Left ventricle myocardium inferior (tissue), 1 donor: ENCODE measurements at regions not wholly inside any gene's neighbourhood (a gene's known extent, or its start where the extent isn't known, plus 50 kb on each side); places are given as distances from the start of the nearest gene placed in this dataset.

Experiments
- DNase-seq: peaks from one replicate; pipeline ENCODE4 v3.0.0-alpha.2; 2020
- H3K27ac ChIP-seq: fragments of 200-600 bp; replicated peaks from 2 replicates; pipeline ENCODE4 v1.8.0; 2021
- H3K27me3 ChIP-seq: fragments of 200-600 bp; 2 replicates; pipeline ENCODE4 v1.8.0; 2021; ENCODE audit warnings: low read depth
- H3K36me3 ChIP-seq: fragments of 200-600 bp; 2 replicates; pipeline ENCODE4 v1.8.0; 2021
- H3K4me1 ChIP-seq: fragments of 200-600 bp; 2 replicates; pipeline ENCODE4 v1.8.0; 2021
- H3K4me3 ChIP-seq: fragments of 200-600 bp; 2 replicates; pipeline ENCODE4 v1.8.0; 2021; ENCODE audit warnings: mild to moderate bottlenecking, moderate library complexity
- H3K9me3 ChIP-seq: fragments of 200-600 bp; replicated peaks from 2 replicates; pipeline ENCODE4 v1.8.0; 2021
- intact Hi-C: fragments of 100-400 bp; cut with micrococcal nuclease; formaldehyde crosslinking; loops from one replicate; pipeline ENCODE4 v1.11.0; 2022
- TF ChIP-seq, protein P1 (sequence below): fragments of 200-600 bp; IDR thresholded peaks from 2 replicates; pipeline ENCODE4 v1.8.0; 2021; ENCODE audit warnings: antibody characterized with exemption, mild to moderate bottlenecking, borderline replicate concordance
- donor health status: DM: no; HTN: yes; CAD: no; lungs with severe emphysema.

DNA sequence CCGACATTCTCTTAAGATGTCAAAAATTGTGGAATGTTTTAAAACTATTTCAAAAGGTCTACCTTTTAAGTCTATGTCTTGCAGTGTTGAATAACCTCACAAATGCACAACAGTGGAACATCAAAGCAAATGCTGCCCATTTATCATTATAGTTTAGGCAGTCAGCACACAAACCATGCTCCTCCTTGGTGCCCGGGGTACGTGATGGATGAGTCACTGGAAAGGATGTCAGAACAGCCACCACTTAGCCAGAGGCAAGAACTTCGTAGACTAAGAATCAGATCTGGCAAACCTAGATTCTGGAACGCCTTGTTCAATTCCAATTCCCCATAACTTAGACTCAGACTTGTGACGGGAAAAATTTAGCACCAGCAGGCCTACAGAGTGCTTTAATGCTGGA lies 343.6 kb downstream of the FGF9 start:
- H3K9me3 ChIP-seq, result no peaks in the 10 kb centered on the region
- intact Hi-C loops, result no loop called here

DNA sequence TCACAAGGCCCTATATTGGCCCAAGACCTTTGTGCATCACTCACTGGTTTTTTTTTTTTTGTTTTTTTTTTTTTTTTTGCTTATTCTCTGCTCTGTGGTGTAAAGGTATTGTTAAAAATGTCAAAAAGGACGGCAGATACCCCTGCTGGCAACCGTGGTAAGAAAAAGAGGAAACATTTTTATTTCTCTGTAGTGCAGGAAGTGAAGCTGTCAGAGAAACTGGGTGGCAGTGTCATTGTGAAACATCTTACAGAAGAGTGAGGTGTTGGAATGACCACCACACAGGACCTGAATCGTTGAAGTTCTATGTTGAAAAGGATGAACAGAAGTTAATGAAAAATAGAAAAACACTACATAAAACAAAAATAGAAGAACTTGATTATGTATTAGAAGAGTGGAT lies 346.4 kb downstream of the FGF9 start:
- no peaks in the 10 kb centered on the region for H3K9me3 ChIP-seq
- intact Hi-C loops, result no loop called here
- no peak for DNase-seq
- H3K36me3 ChIP-seq, result no peaks in the 10 kb centered on the region
- TF ChIP-seq, protein P1, sequence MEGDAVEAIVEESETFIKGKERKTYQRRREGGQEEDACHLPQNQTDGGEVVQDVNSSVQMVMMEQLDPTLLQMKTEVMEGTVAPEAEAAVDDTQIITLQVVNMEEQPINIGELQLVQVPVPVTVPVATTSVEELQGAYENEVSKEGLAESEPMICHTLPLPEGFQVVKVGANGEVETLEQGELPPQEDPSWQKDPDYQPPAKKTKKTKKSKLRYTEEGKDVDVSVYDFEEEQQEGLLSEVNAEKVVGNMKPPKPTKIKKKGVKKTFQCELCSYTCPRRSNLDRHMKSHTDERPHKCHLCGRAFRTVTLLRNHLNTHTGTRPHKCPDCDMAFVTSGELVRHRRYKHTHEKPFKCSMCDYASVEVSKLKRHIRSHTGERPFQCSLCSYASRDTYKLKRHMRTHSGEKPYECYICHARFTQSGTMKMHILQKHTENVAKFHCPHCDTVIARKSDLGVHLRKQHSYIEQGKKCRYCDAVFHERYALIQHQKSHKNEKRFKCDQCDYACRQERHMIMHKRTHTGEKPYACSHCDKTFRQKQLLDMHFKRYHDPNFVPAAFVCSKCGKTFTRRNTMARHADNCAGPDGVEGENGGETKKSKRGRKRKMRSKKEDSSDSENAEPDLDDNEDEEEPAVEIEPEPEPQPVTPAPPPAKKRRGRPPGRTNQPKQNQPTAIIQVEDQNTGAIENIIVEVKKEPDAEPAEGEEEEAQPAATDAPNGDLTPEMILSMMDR, result no peak
- H3K4me3 ChIP-seq, result no peak overlapping the region
- H3K27me3 ChIP-seq, result no peaks in the 10 kb centered on the region
- H3K27ac ChIP-seq, result no peak overlapping the region
- no peaks in the 10 kb centered on the region for H3K4me1 ChIP-seq

More for the DNA sequence above, 343.6 kb downstream of the FGF9 start:
- DNase-seq, result no peak
- H3K4me3 ChIP-seq, result no peak overlapping the region
- no peaks in the 10 kb centered on the region for H3K36me3 ChIP-seq
- no peak overlapping the region for H3K27ac ChIP-seq
- no peaks in the 10 kb centered on the region for H3K4me1 ChIP-seq
- TF ChIP-seq, protein P1, result no peak
- no peaks in the 10 kb centered on the region for H3K27me3 ChIP-seq

DNA sequence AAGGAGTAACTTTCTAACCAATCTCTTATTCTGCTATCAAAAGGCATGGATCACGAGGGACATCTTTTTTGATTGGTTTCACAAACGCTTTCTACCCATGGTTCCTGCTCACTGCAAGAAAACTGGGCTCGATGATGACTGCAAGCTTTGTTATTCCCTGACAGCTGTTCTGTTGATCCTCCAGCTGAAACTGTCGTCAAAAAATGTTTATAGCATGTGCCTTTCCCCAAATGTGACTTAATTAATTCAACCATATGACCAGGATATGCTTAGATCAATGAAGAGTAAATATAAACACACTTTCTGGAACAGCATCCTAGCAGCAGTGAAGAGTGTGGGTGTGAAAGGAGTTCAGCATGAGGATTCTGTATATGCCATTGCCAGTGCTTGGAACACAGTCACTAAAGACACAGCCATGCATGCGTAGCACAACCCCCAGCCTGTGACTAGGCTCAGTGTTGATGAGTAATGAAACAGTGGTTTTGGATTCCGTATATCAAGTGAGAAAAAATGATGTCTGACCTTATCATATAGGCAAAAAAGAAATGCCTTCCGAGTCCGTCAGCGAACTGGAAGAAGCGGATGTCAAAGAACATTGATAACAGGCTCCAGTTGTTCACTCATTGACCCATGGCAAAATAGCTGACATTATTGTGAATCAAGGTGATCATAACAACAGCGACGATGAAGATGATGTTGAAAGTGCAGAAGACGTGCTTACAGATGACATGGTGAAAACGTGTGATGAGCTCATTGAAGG lies 347.4 kb downstream of the FGF9 start:
- no peaks in the 10 kb centered on the region for H3K36me3 ChIP-seq
- intact Hi-C loops, result no loop called here
- no peaks in the 10 kb centered on the region for H3K27me3 ChIP-seq
- TF ChIP-seq, protein P1, result no peak
- H3K27ac ChIP-seq, result no peak overlapping the region
- no peak for DNase-seq
- no peaks in the 10 kb centered on the region for H3K9me3 ChIP-seq
- no peak overlapping the region for H3K4me3 ChIP-seq
- no peaks in the 10 kb centered on the region for H3K4me1 ChIP-seq

DNA sequence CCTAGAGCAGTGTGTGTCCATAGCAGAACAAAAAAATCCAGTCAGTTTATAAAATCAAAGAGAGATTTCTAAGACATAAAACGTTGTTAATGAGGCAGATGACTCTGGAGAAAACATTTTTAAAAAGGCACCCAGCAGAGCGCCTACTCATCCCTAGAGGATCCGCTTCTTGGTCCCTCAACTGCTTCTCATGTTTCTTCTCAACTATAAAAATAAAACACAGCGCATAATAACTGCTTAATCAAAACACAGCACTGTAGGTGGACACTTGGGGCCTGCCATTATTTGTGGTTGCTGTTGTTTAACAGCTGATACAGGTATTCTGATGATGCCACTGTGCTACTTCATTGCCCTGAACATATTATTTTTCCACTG lies 347.9 kb downstream of the FGF9 start:
- Histone ChIP-seq H3K36me3 (no peaks in the 10 kb centered on the region), H3K27me3 (no peaks in the 10 kb centered on the region), H3K4me3 (no peak overlapping the region), H3K27ac (no peak overlapping the region), H3K4me1 (no peaks in the 10 kb centered on the region), H3K9me3 (no peaks in the 10 kb centered on the region)
- intact Hi-C loops, result no loop called here
- no peak for DNase-seq
- TF ChIP-seq, protein P1, result no peak

DNA sequence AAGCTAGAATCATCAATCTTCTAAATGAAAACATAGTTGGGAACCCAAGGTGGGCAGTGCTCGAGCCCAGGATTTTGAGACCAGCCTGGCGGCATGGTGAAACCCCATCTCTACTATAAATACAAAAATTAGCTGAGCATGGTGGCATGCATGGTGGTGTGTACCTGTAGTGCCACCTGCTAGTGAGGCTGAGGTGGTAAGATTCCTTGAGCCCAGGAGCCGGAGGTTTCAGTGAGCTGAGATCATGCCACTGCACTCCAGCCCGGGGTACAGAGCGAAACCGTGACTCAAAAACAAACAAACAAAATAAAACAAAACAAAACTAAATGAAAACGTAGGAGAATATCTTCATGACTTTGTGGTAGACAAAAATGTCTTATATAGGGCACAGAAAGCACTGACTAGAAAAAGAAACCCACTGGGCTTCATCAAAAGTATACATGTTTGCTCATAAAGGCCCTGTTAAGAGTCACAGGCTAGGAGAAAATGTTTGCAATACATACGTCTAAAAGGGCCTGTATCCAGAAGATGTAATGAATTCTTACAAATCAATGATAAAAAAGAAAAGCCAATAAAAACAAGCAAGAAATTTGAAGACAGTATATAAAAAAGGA lies 353.6 kb downstream of the FGF9 start:
- Histone ChIP-seq H3K27ac (no peak overlapping the region), H3K4me1 (no peaks in the 10 kb centered on the region), H3K27me3 (peaks cover 15% of the 10 kb centered on the region), H3K9me3 (no peaks in the 10 kb centered on the region), H3K36me3 (no peaks in the 10 kb centered on the region), H3K4me3 (no peak overlapping the region)
- no peak for DNase-seq
- intact Hi-C loops, result no loop called here
- TF ChIP-seq, protein P1, result no peak
